Tibial nerve (tissue), 3 donors: ENCODE measurements at regions not wholly inside any gene's neighbourhood (a gene's known extent, or its start where the extent isn't known, plus 50 kb on each side); places are given as distances from the start of the nearest gene placed in this dataset.

Source experiments
- CTCF ChIP-seq, 5 experiments: fragments of 200-600 bp in 3 of 5; fragments of 450-650 bp in 2 of 5; sonication (generic) in 3 of 5; IDR thresholded peaks; one replicate each; pipeline ENCODE4 v1.5.1; 2016 to 2019; ENCODE audit warnings: antibody characterized with exemption in 5 of 5, mild to moderate bottlenecking in 3 of 5, moderate library complexity in 2 of 5
- POLR2A ChIP-seq, 2 donors: fragments of 450-650 bp; IDR thresholded peaks; one replicate each; pipeline ENCODE4 v1.6.1; 2017; ENCODE audit warnings: antibody characterized with exemption in 2 of 2, mild to moderate bottlenecking in 2 of 2, moderate library complexity in 2 of 2

- no peak for TF ChIP-seq POLR2A (IDR thresholded peaks at IDR 0.05)
- no peak for TF ChIP-seq CTCF (IDR thresholded peaks at IDR 0.05)
These were observed 233.1 kb downstream of the PPP1R2C start for GRCh38 chrX:42544883-42545282.
